ENCODE measurements at regions not wholly inside any gene's neighbourhood (a gene's known extent, or its start where the extent isn't known, plus 50 kb on each side); places are given as distances from the start of the nearest gene placed in this dataset.
A peak's percentile ranks its signal among the peaks of the same experiment; 100 is the strongest.
"Not testable (repeated sequence)": the region's sequence is repeated elsewhere in the genome, so short reads cannot be mapped to it uniquely, and the experiment has no call there.

- FAIRE-seq = no peak
- Histone ChIP-seq H3K36me3 (ENCODE audit: control insufficient read depth in 2 of 3, insufficient read depth in 3 of 3, low read length in 3 of 3) (no peaks in the 10 kb centered on the region), H3K9ac (ENCODE audit: low read length in 3 of 3) (no peak overlapping the region), H3K4me1 (ENCODE audit: control insufficient read depth in 2 of 3, insufficient read depth in 2 of 3, low read depth in 1 of 3, low read length in 3 of 3) (peaks cover 9 to 22% (median 16%) of the 10 kb centered on the region in 3 donors), H3K4me3 (ENCODE audit: low read length in 3 of 3) (no peak overlapping the region), H3K9me3 (ENCODE audit: control insufficient read depth in 2 of 3, insufficient read depth in 1 of 3, low read length in 3 of 3) (no peaks in the 10 kb centered on the region), H3K27me3 (ENCODE audit: control insufficient read depth, insufficient read depth, low read length) (no peaks in the 10 kb centered on the region), H3K27ac (ENCODE audit: low read depth in 2 of 2, low read length in 2 of 2) (peak overlapping the region in 1 of 2 donors; percentile 81)
- DNase-seq = peak in 1 of 5 donors; percentile 36
- TF ChIP-seq CTCF (IDR thresholded peaks at IDR 0.05; ENCODE audit: borderline replicate concordance, extremely low read depth, insufficient read depth) = no peak
- intact Hi-C loops (cut with DNase I) = no loop called here
Measured at GRCh38 chr16:14014284-14014625, 56.9 kb upstream of the MRTFB start.

- intact Hi-C loops (cut with DNase I) = no loop called here
- Histone ChIP-seq H3K4me3 (ENCODE audit: low read length in 3 of 3) (peak overlapping the region in 2 of 3 donors; percentile 50 to 63), H3K27ac (ENCODE audit: low read depth in 2 of 2, low read length in 2 of 2) (peak overlapping the region in 1 of 2 donors; percentile 76), H3K36me3 (ENCODE audit: control insufficient read depth in 2 of 3, insufficient read depth in 3 of 3, low read length in 3 of 3) (no peaks in the 10 kb centered on the region), H3K27me3 (ENCODE audit: control insufficient read depth, insufficient read depth, low read length) (no peaks in the 10 kb centered on the region), H3K4me1 (ENCODE audit: control insufficient read depth in 2 of 3, insufficient read depth in 2 of 3, low read depth in 1 of 3, low read length in 3 of 3) (peaks cover 9 to 22% (median 16%) of the 10 kb centered on the region in 3 donors), H3K9ac (ENCODE audit: low read length in 3 of 3) (peak overlapping the region in 1 of 3 donors; percentile 10), H3K9me3 (ENCODE audit: control insufficient read depth in 2 of 3, insufficient read depth in 1 of 3, low read length in 3 of 3) (no peaks in the 10 kb centered on the region)
- DNase-seq (peak in 2 of 5 donors; percentile 51 to 55), FAIRE-seq (no peak)
- no peak for TF ChIP-seq CTCF (IDR thresholded peaks at IDR 0.05; ENCODE audit: borderline replicate concordance, extremely low read depth, insufficient read depth)
Measured at GRCh38 chr16:14015033-14015432, 56.1 kb upstream of the MRTFB start.

DNA sequence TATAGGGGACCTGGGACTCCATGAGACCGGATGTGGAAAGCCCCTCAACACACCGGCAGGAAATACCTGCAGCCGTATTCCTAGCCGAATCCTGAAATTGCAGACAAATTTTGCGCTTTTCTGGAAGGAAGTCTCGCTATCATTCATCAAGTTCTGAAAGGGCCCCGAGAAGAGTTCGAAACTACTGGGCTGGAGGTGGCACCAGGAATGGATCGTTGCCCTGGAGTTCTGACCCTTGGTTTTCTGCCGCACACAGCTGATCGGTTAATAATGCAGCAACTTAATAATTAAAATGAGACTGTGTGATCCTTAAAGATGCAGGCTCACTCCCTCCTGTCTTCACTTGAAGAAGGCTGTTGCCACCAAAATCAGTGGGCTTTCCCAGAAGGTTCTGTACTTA is 55.7 kb upstream of the MRTFB start:
- H3K27me3 ChIP-seq (ENCODE audit: control insufficient read depth, insufficient read depth, low read length) = no peaks in the 10 kb centered on the region
- intact Hi-C loops (cut with DNase I) = no loop called here
- no peak for TF ChIP-seq CTCF (IDR thresholded peaks at IDR 0.05; ENCODE audit: borderline replicate concordance, extremely low read depth, insufficient read depth)
- H3K9me3 ChIP-seq (ENCODE audit: control insufficient read depth in 2 of 3, insufficient read depth in 1 of 3, low read length in 3 of 3) = no peaks in the 10 kb centered on the region
- H3K9ac ChIP-seq (ENCODE audit: low read length in 3 of 3) = peak overlapping the region in 1 of 3 donors; percentile 10
- H3K36me3 ChIP-seq (ENCODE audit: control insufficient read depth in 2 of 3, insufficient read depth in 3 of 3, low read length in 3 of 3) = no peaks in the 10 kb centered on the region
- peak overlapping the region; percentile 6 to 76 for H3K27ac ChIP-seq (ENCODE audit: low read depth in 2 of 2, low read length in 2 of 2)
- peak overlapping the region in 2 of 3 donors; percentile 50 to 63 for H3K4me3 ChIP-seq (ENCODE audit: low read length in 3 of 3)
- H3K4me1 ChIP-seq (ENCODE audit: control insufficient read depth in 2 of 3, insufficient read depth in 2 of 3, low read depth in 1 of 3, low read length in 3 of 3) = peaks cover 9 to 22% (median 16%) of the 10 kb centered on the region in 3 donors
- peak in 2 of 5 donors; percentile 33 to 37 for DNase-seq
- no peak for FAIRE-seq

DNA sequence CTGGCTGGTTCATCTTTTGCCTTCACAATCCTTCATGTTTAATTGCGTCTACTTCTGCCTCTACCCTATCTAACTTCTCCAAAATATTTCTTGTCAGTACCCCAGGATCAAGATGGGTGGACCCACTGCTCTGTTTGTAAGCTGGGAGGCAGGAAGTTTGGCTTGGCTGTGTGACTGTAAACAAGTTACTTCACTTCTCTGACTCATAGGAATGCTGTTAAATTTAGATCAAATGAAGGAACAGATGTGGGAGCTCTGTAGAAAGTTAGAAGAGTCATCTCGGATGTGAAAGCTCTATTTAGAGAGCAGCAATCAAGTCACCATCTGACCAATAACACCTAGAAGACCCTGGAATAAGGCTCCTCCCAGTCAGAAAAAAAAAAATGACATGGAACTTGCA is 55.2 kb upstream of the MRTFB start:
- no peak for FAIRE-seq

GRCh38 chr16:14016362-14016761 is 54.8 kb upstream of the MRTFB start:
- H3K27ac ChIP-seq (ENCODE audit: low read depth in 2 of 2, low read length in 2 of 2); H3K9me3 ChIP-seq (ENCODE audit: control insufficient read depth in 2 of 3, insufficient read depth in 1 of 3, low read length in 3 of 3); H3K9ac ChIP-seq (ENCODE audit: low read length in 3 of 3); H3K36me3 ChIP-seq (ENCODE audit: control insufficient read depth in 2 of 3, insufficient read depth in 3 of 3, low read length in 3 of 3); DNase-seq; H3K27me3 ChIP-seq (ENCODE audit: control insufficient read depth, insufficient read depth, low read length); FAIRE-seq; intact Hi-C loops (cut with DNase I); H3K4me3 ChIP-seq (ENCODE audit: low read length in 3 of 3): not testable (repeated sequence)
- H3K4me1 ChIP-seq (ENCODE audit: control insufficient read depth in 2 of 3, insufficient read depth in 2 of 3, low read depth in 1 of 3, low read length in 3 of 3) = peaks cover 9 to 22% (median 16%) of the 10 kb centered on the region in 3 donors

More for the DNA sequence above, 55.2 kb upstream of the MRTFB start:
- no peaks in the 10 kb centered on the region for H3K27me3 ChIP-seq (ENCODE audit: control insufficient read depth, insufficient read depth, low read length)
- peaks cover 9 to 22% (median 16%) of the 10 kb centered on the region in 3 donors for H3K4me1 ChIP-seq (ENCODE audit: control insufficient read depth in 2 of 3, insufficient read depth in 2 of 3, low read depth in 1 of 3, low read length in 3 of 3)
- H3K4me3 ChIP-seq (ENCODE audit: low read length in 3 of 3) = peak overlapping the region in 2 of 3 donors; percentile 50 to 63
- no peak for DNase-seq
- H3K36me3 ChIP-seq (ENCODE audit: control insufficient read depth in 2 of 3, insufficient read depth in 3 of 3, low read length in 3 of 3) = no peaks in the 10 kb centered on the region
- peak overlapping the region; percentile 6 to 76 for H3K27ac ChIP-seq (ENCODE audit: low read depth in 2 of 2, low read length in 2 of 2)
- no peak for TF ChIP-seq CTCF (IDR thresholded peaks at IDR 0.05; ENCODE audit: borderline replicate concordance, extremely low read depth, insufficient read depth)
- intact Hi-C loops (cut with DNase I) = no loop called here
- H3K9me3 ChIP-seq (ENCODE audit: control insufficient read depth in 2 of 3, insufficient read depth in 1 of 3, low read length in 3 of 3) = no peaks in the 10 kb centered on the region
- peak overlapping the region in 1 of 3 donors; percentile 10 for H3K9ac ChIP-seq (ENCODE audit: low read length in 3 of 3)

All from kidney (tissue), 13 donors.